HG02571 (cell line): ENCODE measurements at regions not wholly inside any gene's neighbourhood (a gene's known extent, or its start where the extent isn't known, plus 50 kb on each side); places are given as distances from the start of the nearest gene placed in this dataset.

Experiments used
- ATAC-seq: cut with Tn5 transposase; IDR thresholded peaks from one replicate; pipeline ENCODE4 v1.9.1; 2021; ENCODE audit warnings: mild to moderate bottlenecking, moderate library complexity; ENCODE audit not compliant: unreplicated experiment

DNA sequence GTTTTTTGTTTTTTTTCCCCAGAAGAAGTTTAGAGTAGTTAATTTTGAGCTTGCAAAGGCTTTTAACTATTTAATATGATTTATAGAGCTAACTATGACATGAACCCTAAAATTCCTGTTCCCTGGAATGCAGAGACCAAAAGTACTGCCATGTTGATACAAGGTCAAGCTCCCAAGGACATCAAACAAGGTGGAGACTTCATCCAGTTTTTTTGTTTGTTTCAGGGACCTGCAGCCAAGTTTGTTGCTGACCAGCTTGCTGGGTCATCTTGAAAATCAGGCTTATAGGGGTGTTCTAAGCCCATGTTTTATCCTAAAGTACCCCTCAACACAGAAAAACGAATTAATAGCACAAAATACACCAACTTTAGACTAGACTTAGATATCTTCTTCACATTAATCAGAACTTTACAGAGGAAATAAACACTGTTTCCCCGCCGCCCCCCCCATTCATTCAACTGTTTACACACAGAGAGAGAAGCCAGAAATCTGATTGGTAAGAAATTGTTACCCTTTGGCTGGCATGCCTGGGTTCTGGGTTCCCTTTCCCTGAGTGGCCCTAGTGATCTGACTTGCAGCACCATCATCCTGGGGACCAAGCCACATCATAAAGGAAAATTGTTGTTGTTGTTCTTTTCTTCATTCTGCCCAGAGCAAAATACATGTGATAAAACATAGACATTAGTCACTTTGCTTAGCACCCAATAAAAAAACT, 860.5 kb downstream of the CCSER2 start:
- no peak for ATAC-seq

DNA sequence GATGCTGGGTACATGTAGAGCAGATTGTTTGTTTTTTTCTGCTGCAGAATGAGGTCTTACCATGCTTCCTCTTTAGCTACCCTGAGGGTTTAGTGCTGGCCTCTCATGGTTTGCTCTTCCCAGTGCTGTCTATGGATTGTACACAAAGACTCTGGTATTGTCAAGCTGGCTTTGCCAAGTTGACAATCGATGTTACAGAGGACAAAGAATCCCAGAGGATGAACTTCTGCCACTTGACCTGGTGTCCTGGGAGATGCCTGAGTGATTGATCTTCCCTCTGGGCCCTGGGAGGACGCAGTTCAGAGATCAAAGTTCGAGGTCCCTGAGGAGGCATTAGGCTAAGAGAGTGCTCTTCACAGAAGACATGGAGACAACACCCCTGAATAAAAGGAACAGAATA, 865.4 kb downstream of the CCSER2 start:
- ATAC-seq: no peak

DNA sequence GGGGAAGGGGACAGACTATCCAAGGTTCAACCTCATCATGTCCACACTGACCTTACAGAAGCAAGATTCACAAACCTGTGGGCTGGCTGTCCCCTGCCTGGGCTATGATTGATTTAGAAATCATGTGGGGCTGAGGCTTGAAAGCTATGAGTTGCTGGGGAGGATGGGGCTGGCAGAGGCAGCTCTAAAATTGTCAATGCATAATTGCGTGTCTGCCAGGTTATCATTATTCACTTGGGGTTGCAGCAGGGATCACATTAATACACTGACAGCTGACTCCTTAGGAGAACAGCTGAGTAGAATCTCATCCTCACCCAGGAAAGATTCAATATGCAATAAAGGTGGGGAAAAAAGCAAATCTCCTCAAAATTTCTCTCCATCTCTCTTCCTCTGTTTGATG, 866.3 kb downstream of the CCSER2 start:
- no peak for ATAC-seq

DNA sequence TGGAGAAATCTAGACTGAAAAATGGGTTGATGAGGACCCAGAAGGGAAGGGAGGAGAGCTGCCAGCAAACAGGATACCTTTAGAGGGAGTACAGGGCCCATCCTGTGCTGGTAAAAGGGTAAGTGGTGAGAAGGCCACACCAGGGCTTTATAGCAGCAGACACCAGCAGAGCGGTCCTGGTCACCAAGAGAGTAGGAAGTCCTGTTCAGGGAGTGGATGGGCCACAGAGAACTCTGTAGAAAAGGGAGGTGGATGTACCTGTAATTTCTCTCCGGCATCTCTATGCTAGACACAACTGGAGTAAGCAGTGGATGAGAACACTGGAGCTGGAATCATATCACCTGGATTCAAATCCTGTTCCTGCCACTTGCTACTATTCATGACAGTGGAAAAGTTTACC, 867.2 kb downstream of the CCSER2 start:
- no peak for ATAC-seq

DNA sequence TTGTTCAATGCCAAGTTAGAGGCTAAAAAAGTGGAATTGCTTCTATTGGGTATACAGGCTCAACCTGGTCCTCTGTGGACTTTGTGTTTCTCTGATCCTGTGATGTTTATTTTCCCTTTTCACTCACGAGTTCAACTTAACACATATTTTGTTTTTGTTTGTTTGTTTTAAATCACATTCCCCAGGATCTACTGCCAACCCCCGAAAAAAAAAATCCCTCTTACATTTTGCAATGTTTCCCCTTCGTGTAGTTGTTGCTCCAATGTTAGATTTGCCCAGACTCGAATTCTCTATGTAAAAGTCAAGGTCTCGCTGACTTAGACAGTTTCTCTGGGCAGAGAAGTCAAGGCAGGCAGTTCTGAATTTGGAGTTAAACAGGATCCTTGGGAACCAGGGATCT, 876.4 kb downstream of the CCSER2 start:
- no peak for ATAC-seq

DNA sequence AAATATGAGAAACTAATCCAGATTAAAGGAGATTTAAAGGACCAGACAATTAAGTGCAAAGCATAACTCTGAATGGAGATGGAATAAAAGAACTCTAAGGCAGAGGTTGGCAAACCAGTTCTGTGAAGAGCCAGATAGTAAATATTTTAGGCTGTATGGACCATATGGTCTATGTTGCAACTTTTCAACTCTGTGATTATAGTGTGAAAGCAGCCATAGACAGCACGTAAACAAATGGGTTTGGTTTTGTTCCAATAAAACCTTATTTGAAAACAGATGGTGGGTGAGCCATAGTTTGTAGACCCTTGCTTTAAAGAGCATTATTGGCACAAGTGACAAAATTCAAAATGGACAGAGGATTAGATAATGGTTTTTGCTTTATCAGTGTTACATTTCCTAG, 884.1 kb downstream of the CCSER2 start:
- ATAC-seq: no peak

DNA sequence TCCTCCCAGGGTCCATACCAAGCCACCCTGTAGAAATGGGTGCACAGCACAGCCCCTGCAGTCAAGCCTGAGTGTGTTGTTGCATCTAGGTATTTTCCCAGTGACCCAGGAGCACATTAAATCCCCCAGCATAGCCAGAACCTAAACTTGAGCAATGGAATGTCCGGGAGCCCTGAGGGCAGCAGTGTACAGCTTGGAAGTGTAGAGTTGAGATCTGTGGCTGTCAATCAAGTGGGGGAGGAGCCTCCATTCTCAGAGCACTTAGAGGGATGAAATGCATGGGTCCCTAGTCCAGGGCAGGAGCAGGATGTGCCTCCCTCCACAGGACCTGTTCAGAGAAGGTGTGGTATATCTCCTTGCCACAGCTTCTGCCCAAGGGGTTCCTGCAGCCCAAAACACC, 885.1 kb downstream of the CCSER2 start:
- ATAC-seq: no peak

DNA sequence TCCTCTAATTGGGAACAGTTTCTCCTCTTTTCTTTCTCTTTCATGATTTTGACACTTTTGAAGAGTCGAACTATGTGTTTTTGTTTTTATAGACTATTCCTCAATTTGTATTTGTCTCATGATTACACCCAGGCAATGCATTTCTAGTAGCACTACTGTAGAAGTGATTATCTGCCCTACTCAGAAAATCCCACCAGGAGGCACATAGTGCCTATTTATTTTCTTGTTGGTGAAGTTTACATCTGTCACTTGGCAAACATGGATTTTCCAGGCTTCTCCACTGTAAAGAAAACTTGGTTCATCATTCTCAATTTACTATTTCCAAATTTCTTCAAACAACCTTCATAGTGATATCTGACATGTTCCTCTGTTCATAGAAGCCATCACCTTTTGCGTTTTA, 893.9 kb downstream of the CCSER2 start:
- ATAC-seq: no peak

DNA sequence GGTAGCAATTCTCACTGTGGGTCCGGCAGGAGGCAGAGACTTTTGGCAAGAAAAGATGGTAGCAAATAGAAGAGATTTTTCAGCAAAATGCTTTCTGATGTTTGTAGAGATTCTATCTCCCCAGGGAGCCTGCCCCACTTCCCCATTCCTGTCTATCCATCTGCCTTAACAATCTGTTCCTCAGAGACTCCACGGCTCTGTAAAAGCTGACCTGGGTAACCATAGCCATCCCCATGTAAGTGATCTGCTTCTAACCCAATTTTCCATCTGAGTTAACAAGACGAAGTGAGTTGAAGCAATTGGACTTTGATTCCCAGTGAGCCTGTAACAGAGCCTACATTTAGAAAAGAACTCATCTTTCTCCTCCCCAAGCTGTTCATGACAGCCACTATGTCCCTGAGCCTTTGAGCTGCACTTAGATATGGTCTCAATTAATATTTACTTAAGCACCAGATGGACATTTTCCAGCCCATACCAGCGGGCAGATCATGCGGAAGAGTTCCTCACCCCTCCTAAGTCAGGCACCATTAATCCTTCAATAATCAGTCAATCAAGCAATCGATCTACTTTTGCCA, 896.1 kb downstream of the CCSER2 start:
- no peak for ATAC-seq

DNA sequence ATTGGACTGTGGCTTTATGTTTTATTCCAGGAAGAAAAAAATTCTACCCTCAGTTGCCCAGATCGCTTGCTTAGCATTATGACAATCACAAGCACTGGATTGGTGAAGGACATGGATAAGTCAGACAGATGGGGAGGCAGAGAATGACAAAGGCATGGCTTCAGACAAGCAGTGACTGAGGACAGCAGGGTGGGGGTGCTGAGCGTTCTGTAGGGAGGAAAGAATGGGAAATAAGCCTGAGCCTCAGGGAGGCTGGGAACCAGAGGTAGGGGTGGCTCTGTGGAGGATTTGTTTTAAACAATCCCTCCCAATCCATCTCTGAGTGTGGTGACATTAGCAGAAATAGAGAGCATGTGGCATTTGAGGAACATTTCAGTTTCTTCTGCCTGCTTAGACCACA, 896.9 kb downstream of the CCSER2 start:
- no peak for ATAC-seq

DNA sequence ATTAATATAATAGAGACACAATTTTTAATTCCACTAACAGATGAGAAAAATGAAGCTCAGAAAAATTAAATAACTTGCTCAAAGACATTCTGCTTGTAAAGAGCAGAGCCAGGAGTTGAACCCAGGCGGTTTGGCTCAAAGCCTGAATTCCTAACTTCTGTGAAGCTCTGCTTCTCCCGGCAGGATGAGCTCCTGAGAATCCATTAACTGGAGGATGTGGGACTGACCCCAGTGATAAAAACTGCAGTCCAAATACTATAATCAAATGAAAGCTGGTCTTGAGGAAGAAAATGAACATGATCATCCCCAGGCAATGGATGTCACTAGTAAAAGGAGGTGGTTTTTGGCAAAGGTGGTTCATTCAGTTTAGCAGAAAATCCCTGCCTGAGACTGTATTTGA, 898.2 kb downstream of the CCSER2 start:
- no peak for ATAC-seq

DNA sequence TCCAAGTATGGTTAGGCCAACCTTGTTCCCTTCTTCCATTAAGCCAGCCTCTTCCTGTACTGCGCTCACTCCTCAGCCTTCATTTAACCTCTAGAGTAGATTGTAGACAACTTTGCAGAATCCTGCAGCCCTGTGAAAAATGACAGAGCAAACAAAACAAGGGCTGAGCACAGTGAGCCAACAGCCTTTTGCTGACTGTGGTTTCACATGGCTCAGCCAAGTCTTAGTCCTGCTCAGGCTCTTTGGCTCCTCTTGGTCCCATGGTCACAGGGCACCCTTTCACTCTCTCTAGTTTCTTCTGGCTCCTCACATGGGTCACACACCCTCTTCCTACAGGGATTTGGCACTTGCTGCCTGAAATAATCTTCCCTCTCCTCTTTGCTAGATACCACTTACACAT, 900.3 kb downstream of the CCSER2 start:
- ATAC-seq: no peak

DNA sequence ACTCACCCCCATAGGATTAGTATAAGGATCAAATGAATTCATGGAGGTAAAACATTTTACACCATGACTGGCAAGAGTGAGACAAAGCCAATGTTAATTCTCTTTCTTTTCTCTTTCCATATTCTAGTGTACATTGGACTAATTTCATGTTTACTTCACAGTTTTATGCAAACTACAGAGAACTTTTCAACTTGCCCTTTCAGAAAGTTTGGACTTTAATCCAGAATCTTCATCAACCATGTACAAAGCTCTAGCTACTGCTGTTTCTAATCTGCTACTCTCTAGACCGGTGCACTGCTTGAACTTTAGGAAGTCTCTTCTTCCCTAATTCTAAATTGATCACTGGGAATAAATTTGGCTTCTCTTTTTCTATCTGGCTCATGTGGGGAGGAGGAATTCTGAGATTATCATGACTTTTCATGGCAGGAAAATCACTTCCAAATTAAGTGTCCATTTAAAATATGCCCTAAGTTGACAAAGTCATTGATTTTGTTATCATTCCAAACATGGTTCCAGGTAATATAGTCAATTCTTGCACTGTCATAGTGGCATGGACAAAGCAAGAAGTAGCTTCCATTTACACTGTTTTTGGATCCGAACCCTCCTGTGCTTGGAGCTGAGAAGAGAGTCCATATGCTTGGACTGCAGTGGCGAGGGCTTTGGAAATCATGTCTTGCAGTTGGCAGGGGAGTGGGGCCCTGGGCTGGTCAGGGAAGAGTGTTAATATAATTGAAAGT, 903.3 kb downstream of the CCSER2 start:
- ATAC-seq: no peak

DNA sequence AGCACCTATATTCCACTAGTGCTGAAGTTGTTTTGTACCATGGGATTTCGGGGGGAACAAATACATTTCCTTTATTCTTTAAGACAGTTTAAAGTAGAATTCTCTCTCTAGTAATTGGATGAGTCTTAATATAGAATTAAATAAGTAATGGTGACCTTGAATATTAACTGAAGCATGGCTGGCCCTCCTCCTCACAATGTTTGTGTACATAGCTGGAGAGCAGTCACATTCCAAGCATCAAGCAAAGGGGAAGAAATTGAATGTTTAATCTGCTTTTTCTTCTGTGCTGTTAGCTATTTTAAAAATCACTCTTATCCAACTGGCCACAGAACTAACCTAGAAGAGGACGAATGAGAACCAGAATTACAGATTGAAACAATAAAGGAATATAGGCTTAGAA, 906.9 kb downstream of the CCSER2 start:
- ATAC-seq: no peak

DNA sequence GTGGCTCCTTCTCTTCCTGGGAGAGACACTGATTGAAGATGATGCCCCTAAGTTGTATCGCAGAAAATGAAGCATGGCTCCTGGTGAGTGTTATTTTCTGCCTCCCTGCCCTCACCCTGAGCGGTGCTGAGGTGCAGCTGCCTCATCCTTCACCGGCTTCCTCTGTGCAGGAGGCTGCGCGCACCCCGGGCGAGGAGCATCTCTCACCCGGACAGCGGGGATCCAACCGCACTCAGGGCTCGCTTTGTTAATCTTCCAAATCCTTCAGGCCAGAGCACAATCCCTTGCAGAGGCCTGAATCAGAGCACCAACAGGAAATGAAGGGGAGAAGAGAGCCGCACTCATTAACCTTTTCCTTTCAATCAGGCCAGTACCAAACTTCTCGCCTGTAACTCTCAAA, 910.3 kb downstream of the CCSER2 start:
- ATAC-seq: no peak

DNA sequence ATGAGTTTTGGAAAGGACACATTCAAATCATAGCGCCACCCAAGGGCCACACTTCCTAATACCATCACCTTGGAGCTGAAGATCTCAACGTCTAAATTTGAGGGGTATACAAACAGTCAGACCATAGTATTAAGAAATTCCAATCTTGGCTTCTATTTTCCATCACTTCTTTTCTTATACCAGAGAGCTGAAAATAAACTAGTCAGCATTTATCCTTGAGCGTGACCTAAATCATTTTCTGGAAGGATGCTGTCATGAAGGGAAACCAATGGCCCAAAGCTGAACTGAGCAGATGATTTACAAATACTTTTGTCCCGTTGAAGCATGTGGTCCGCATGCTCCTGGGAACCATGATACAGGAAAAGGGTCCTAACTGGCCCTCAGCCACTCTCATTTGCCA, 921.9 kb downstream of the CCSER2 start:
- no peak for ATAC-seq

DNA sequence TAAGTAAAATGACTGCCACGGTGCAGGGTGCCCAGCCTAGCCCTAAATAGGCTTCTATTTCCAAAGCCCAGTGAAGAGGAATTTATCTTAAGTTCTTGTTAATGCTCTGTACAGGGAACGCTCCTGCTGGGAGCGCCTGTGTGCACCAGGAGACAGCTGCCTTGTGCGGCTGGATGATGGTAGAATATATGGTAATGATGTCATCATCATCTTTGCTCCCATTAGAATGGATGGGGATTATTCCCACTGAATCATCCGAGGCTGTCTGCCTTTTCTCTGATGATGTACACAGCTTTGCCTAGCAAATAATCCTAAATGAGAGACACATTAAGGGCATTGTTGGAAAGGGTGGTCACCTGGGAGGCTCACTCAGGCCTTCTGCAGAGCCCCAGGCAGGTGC, 928.1 kb downstream of the CCSER2 start:
- no peak for ATAC-seq

DNA sequence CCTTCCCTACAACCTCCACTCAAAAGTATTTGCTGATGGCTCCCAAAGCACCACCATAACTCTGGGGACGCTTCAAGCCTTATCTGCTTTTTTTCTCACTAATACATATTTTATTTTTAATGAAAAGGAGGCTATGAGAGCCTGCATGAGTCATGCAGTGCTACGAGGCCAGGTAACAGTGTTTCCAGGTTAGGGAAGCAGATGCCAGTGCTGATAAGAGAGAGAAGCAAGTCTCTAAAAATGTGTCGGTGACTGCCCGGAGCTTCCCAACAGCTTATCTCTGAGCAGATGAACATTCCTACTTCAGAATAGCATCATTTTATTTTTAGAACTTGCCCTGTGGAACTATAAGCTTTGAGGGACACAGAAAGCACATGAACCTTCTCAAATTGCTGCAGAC, 931.5 kb downstream of the CCSER2 start:
- no peak for ATAC-seq

DNA sequence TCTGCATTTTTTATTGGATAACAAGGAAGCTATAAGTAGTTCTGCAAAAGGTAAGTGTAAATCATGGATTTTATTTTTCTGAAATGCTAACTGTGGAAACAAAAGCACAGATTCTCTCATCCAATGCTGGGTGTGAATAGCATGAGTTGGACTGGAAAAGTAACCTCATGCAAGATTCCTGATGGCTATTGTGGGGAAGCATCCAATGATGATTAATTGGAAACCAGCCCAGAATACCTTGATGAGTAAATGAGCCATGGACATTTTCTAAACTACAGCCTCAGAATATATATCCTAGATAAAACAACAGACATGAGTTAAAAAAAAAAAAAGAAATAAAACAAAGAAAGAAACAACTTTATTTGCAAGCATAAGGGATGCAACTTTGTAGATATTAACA, 934.6 kb downstream of the CCSER2 start:
- no peak for ATAC-seq

DNA sequence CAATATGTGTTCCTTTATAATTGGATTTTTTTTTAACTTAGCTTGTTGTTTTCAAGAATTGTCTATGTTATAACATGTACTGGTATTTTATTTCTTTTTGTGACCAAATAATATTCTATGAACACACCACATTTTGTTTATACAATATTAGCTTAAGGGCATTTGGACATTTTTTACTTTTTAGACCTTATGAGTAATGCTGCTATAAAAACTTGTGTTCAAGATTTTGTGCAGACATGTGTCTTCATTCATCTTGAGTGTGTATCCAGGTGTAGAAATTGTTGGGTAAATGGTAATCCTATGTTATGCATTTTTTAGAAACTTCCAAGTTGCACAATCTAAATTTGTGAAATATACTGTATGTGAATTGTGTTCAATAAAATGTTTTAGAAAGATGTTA, 936.7 kb downstream of the CCSER2 start:
- no peak for ATAC-seq

DNA sequence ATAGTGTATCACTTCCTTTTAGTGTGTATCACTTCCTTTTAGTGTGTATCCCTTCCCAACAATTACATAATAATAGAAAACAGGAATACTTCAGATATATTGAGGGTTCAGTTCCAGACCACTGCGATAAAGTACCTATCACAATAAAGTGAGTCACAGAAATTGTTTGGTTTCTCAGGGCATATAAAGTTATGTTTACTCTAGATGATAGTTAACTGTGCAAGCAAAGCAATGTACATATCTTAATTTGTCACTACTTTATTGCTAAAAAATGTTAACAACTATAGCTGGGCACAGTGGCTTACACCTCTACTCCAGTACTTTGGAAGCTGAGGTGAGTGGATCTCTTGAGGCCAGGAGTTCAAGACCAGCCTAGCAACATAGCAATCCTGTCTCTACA, 938.4 kb downstream of the CCSER2 start:
- ATAC-seq: no peak

DNA sequence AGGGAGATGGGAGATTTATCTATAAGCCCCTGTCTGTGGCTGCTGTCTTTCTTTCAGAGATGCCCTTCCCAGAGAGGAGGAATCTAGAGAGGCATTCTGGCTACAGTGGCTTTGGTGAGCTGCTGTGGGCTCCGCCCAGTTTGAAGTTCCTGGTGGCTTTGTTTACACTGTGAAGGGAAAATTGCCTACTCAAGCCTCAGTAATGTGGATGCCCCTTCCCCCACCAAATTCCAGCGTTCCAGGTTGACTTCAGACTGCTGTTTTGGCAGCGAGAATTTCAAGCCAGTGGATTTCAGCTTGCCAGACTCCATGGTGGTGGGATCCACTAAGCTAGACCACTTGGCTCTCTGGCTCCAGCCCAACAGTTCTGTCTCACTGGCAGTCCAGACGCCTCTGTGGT, 951.6 kb downstream of the CCSER2 start:
- ATAC-seq: no peak
